ENCODE measurements at regions not wholly inside any gene's neighbourhood (a gene's known extent, or its start where the extent isn't known, plus 50 kb on each side); places are given as distances from the start of the nearest gene placed in this dataset.
"Not testable (repeated sequence)": the region's sequence is repeated elsewhere in the genome, so short reads cannot be mapped to it uniquely, and the experiment has no call there.

DNA sequence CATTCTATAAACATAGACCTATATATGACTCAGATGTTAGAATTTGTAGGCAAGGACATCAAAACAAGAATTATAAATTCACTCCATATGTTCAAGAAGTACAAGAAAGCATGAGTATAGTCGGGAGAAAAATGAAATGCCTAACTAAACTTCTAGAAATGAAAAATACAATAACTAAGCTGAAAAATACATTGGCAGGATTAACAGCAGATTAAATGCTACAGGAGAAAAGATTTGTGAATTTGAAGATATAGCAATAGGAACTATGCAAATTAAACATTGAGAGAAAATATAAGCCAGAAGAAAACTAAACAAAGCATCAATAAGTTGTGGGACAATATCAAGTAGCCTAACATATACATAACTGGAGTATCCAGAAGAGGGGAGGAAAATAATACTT, 55.3 kb upstream of the PRSS3 start:
- no peak for DNase-seq

- DNase-seq = not testable (repeated sequence)
Observed at GRCh38 chr9:33740958-33741357, 54.4 kb upstream of the PRSS3 start.

DNA sequence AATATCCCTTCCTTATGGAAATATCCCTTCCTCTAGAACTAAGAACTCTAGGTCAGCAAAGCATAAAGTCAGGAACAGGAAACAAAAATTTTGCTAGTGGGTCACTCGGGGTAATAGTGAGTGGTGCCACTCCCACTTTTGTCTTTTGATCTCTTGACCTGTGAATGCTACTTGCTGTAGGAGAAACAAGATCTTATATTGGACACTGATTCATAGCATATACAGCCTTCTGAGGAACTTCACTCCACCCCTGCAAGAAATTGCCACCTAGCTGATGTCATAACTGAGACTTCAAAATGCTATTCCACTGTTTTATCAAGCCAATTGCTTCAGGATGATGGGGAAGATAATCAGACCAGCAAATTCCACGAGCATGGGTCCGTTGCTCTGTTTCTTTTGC, 53.3 kb upstream of the PRSS3 start:
- no peak for DNase-seq

GRCh38 chr9:33742519-33742918, 52.8 kb upstream of the PRSS3 start:
- no peak for DNase-seq

Data from femur (tissue), 1 donor.